ENCODE measurements at regions not wholly inside any gene's neighbourhood (a gene's known extent, or its start where the extent isn't known, plus 50 kb on each side); places are given as distances from the start of the nearest gene placed in this dataset.

DNA sequence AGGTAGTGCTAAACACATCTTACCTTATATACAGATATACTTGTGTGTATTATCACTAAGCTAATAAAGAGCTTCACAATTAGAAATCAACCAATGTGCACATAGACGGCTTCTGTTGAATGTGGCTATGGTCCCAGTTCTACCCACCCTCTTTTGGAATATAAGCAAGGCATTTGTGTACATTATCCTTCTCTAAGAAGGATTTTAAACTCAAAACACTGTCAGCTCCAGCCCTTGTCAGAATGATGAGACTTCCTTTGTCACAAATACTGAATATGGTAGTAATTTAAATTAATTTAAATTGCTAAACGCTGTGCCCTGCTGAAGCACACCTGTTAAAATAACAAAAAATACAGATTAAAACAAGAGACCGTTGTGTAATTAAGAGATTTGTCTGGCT is 107.9 kb upstream of the GRAMD2B start:
- H3K27ac ChIP-seq, result no peak overlapping the region
- TF ChIP-seq, protein P1, sequence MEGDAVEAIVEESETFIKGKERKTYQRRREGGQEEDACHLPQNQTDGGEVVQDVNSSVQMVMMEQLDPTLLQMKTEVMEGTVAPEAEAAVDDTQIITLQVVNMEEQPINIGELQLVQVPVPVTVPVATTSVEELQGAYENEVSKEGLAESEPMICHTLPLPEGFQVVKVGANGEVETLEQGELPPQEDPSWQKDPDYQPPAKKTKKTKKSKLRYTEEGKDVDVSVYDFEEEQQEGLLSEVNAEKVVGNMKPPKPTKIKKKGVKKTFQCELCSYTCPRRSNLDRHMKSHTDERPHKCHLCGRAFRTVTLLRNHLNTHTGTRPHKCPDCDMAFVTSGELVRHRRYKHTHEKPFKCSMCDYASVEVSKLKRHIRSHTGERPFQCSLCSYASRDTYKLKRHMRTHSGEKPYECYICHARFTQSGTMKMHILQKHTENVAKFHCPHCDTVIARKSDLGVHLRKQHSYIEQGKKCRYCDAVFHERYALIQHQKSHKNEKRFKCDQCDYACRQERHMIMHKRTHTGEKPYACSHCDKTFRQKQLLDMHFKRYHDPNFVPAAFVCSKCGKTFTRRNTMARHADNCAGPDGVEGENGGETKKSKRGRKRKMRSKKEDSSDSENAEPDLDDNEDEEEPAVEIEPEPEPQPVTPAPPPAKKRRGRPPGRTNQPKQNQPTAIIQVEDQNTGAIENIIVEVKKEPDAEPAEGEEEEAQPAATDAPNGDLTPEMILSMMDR (conservative IDR thresholded peaks at IDR 0.05), result no peak

DNA sequence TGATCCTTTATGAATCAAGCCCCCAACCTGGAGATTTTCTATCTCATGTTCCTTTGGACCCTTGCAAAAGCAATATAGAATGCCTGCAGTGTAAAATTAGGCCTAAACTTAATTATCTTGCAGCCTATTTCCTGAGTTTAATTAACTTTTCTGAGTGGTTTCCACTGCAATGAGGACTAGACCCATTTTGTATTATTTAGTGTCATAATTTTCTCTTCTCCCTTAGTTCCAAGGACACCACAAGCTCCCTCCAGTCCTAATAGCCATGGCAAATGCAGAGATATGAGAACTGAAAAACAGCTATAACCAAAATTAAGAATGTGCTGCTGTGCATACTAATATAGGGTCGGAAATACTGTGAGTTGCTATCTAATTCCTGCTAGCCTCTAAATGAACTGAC is 90.9 kb upstream of the GRAMD2B start:
- TF ChIP-seq, protein P1 (conservative IDR thresholded peaks at IDR 0.05), result no peak

DNA sequence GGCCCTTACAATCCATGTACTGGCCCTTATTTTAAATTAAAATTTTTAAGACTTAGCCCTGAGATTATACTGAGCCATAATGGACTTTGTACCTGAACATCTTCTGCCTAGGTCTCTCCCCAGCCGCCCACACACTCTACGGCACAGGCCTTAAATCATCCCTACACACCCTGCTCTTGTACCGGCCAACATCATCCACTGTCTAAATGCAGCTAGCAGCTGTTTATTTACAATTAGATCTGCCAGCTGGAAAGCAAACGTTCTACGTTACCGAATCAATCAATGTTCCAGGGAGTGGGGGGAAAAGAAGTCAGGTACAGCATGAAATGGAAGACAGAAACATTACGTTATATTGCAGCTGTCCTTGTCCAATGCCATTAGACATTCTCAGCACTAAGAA is 88.4 kb upstream of the GRAMD2B start:
- H3K27ac ChIP-seq, result no peak overlapping the region
- TF ChIP-seq, protein P1 (conservative IDR thresholded peaks at IDR 0.05), result no peak

More for the DNA sequence above, 90.9 kb upstream of the GRAMD2B start:
- H3K27ac ChIP-seq, result peak overlapping the region; percentile 48

DNA sequence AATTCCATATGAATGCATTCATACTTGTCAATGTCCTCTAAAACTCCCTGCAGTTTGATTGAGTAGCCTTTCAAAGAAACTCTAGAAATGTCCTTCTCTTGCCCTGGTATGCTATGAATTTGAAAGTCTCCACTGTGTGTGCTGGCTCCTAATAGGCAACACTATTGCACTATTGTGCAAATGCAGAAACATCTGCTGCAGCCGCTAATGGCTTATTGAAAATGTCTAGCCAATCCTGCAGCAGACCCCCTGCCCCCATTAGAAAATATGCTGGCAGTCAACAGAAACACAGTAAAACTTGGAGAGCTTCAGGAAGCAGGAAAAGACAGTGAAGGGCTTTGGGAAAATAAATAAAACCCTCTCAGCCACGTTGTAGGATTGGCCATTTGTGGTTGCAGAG is 87.3 kb upstream of the GRAMD2B start:
- TF ChIP-seq, protein P1 (conservative IDR thresholded peaks at IDR 0.05), result no peak
- no peak overlapping the region for H3K27ac ChIP-seq

DNA sequence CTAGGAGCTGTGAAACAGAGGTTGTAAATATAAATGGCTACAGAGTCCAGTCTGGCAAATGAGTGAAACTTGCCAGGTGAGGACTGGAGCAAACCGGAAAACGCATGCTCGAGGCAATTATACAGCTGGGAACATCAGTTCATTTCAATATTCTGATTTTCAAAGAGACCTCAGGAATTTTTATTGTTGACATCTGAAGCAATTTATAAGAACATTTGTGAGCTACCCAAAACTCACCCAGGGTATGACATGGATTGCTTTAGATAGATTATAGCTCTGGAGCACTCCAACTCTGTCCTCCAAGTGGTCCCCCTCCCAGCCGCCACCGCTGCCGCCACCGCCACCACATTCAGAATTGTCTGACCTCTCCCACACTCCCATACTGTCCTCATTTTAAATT is 84.6 kb upstream of the GRAMD2B start:
- TF ChIP-seq, protein P1 (conservative IDR thresholded peaks at IDR 0.05), result no peak
- peak overlapping the region; percentile 25 for H3K27ac ChIP-seq

DNA sequence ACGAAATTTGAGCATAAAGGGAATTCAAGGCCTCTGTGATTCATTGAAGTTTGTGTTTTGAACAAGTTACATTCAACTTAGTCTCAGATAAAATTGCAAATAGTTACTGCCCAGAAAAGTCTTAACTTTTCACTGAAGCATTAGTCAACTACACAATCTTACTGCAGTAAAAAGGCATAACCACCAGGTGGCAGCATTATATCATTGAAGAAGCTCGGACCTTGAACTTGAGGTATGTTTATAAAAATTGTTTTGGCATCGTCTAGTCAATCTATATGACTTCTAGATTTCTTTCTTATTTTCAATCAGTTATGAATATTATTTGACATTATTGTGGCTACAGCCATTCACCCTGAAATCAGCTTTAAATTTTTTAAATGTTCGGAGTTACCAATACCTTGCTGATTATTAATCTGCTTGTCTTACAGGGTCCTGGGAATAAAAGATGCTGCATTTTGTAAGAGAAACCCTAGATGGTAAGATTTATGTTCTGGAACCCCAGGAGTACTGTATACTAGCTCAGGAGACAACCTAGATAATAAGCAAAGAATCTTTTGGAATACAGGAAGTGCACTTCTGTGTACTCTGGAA is 83.9 kb upstream of the GRAMD2B start:
- TF ChIP-seq, protein P1 (conservative IDR thresholded peaks at IDR 0.05), result peak; percentile 90

DNA sequence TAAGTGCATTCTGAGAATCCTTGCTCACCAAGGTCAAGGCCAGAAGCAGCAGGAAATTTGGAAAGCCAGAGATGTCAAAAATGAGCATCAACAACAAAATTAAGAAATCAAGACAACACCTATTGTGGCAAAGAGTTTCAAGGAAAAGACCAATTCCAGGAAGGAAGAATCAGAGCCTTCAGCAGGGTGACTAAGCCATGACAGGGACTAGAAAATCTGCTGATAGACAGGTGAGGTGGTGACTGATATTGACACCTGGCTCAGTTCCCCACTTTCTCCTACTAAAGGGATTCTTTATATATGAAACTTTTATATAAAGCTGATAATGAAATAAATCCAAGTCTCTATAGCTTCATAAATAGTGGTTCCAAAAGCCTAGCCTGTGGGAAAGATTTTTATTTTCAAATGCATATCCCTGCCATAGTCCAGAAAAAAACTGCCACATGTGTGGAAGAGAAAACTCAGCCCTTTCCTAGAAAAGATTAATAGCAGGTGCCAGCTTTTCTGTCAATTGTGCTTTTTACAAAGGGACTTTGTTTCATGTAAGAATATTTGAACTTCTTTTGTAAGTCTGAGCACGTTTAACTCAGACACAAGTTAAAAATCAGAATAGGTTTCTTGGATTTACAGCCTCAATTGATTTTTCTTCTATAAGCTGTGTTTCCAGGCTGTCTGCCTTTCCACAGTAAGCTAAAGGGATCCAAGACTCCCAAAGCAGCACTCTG is 81.1 kb upstream of the GRAMD2B start:
- TF ChIP-seq, protein P1 (conservative IDR thresholded peaks at IDR 0.05), result no peak
- no peak overlapping the region for H3K27ac ChIP-seq

More for the DNA sequence above, 83.9 kb upstream of the GRAMD2B start:
- H3K27ac ChIP-seq, result no peak overlapping the region; the same call in 1 of the 2 replicates

All from VCaP (cell line).